WERI-Rb-1 (cell line): ENCODE measurements at regions not wholly inside any gene's neighbourhood (a gene's known extent, or its start where the extent isn't known, plus 50 kb on each side); places are given as distances from the start of the nearest gene placed in this dataset.

Experiments
- DNase-seq: peaks from one replicate; pipeline ENCODE4 v3.0.0-alpha.2; 2020
- H3K27ac ChIP-seq: fragments of 250-450 bp; sonication (Bioruptor Pico); 2 replicates; pipeline ENCODE4 v1.5.1; 2020; ENCODE audit warnings: mild to moderate bottlenecking, moderate library complexity
- H3K27me3 ChIP-seq: fragments of 250-450 bp; sonication (Bioruptor Pico); 2 replicates; pipeline ENCODE4 v1.5.1; 2021; ENCODE audit warnings: mild to moderate bottlenecking, low read depth, moderate library complexity; ENCODE audit not compliant: insufficient read depth, severe bottlenecking
- H3K36me3 ChIP-seq: fragments of 250-450 bp; sonication (Bioruptor Pico); 2 replicates; pipeline ENCODE4 v1.5.1; 2020; ENCODE audit warnings: mild to moderate bottlenecking, moderate library complexity
- H3K4me3 ChIP-seq: 2 replicates; pipeline ENCODE4 v1.5.1; 2011; ENCODE audit warnings: low read depth, mild to moderate bottlenecking, control low read depth, low read length
- H3K9me3 ChIP-seq: fragments of 250-450 bp; sonication (Bioruptor Pico); 2 replicates; pipeline ENCODE4 v1.5.1; 2021; ENCODE audit warnings: mild to moderate bottlenecking, moderate library complexity; ENCODE audit not compliant: severe bottlenecking
- CTCF ChIP-seq: IDR thresholded peaks from 2 replicates; pipeline ENCODE4 v1.5.1; 2011; ENCODE audit warnings: low read depth, mild to moderate bottlenecking, control low read depth, inconsistent platforms, low read length

- no peak for TF ChIP-seq CTCF
- H3K27me3 ChIP-seq: no peaks in the 10 kb centered on the region
- no peaks in the 10 kb centered on the region for H3K9me3 ChIP-seq
- no peaks in the 10 kb centered on the region for H3K36me3 ChIP-seq
- H3K27ac ChIP-seq: no peak overlapping the region
- DNase-seq: no peak
- H3K4me3 ChIP-seq: no peak overlapping the region
Observed at GRCh38 chr14:71300566-71301330, 393.5 kb downstream of the PCNX1 start.

GRCh38 chr14:71301611-71302010, 394.4 kb downstream of the PCNX1 start:
- Histone ChIP-seq H3K9me3 (no peaks in the 10 kb centered on the region), H3K27me3 (no peaks in the 10 kb centered on the region), H3K27ac (no peak overlapping the region), H3K4me3 (no peak overlapping the region), H3K36me3 (no peaks in the 10 kb centered on the region)
- no peak for DNase-seq
- no peak for TF ChIP-seq CTCF

GRCh38 chr14:71304690-71305089, 397.4 kb downstream of the PCNX1 start:
- Histone ChIP-seq H3K9me3 (no peaks in the 10 kb centered on the region), H3K4me3 (no peak overlapping the region), H3K27me3 (no peaks in the 10 kb centered on the region), H3K36me3 (no peaks in the 10 kb centered on the region), H3K27ac (no peak overlapping the region)
- DNase-seq: no peak
- no peak for TF ChIP-seq CTCF

- Histone ChIP-seq H3K4me3 (no peak overlapping the region), H3K36me3 (no peaks in the 10 kb centered on the region), H3K27me3 (no peaks in the 10 kb centered on the region), H3K9me3 (no peaks in the 10 kb centered on the region), H3K27ac (no peak overlapping the region)
- TF ChIP-seq CTCF: no peak
- no peak for DNase-seq
Observed at GRCh38 chr14:71308671-71309070, 401.4 kb downstream of the PCNX1 start.

- TF ChIP-seq CTCF: 0 out of 2 replicates have a peak, but pooled peaks have one; percentile 8
- Histone ChIP-seq H3K27me3 (no peaks in the 10 kb centered on the region), H3K36me3 (no peaks in the 10 kb centered on the region), H3K9me3 (no peaks in the 10 kb centered on the region), H3K27ac (no peak overlapping the region), H3K4me3 (no peak overlapping the region)
- DNase-seq: no peak
Observed at GRCh38 chr14:71309756-71310155, 402.5 kb downstream of the PCNX1 start.

- H3K27me3 ChIP-seq: no peaks in the 10 kb centered on the region
Observed at GRCh38 chr14:71311061-71311460, 403.8 kb downstream of the PCNX1 start.

More at GRCh38 chr14:71311061-71311460, 403.8 kb downstream of the PCNX1 start:
- no peak for DNase-seq
- no peaks in the 10 kb centered on the region for H3K9me3 ChIP-seq
- no peak for TF ChIP-seq CTCF
- no peak overlapping the region for H3K27ac ChIP-seq
- no peaks in the 10 kb centered on the region for H3K36me3 ChIP-seq
- H3K4me3 ChIP-seq: no peak overlapping the region
